Activated gamma-delta T cell treated with anti-CD3 and anti-CD28 coated beads, Interleukin-2, amount 50 U/mL, for 16 hours (primary cell): ENCODE measurements at regions not wholly inside any gene's neighbourhood (a gene's known extent, or its start where the extent isn't known, plus 50 kb on each side); places are given as distances from the start of the nearest gene placed in this dataset.
"Not testable (repeated sequence)": the region's sequence is repeated elsewhere in the genome, so short reads cannot be mapped to it uniquely, and the experiment has no call there.

Source experiments
- DNase-seq: peaks from one replicate; pipeline ENCODE4 v3.0.0-alpha.2; 2020; ENCODE audit warnings: low read depth

DNA sequence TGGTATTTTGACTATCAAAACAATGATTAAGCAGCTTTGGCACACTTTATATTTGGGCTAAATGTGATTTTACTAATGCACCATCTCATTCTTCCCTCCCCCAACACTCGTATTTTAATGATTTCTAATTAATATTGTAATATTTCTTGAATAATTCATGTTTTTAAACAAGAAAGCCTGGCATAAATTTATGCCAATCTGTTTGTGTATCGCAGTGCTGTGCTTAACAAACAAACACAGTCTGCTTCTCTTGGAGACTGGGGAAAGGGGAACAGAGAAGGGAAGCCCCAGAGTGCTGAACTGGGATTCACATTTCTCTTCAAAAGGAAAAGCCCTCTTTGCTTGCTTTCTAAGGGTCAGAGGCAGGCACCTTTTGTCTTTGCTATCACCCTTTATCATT is 496.9 kb upstream of the STXBP6 start:
- DNase-seq: no peak

DNA sequence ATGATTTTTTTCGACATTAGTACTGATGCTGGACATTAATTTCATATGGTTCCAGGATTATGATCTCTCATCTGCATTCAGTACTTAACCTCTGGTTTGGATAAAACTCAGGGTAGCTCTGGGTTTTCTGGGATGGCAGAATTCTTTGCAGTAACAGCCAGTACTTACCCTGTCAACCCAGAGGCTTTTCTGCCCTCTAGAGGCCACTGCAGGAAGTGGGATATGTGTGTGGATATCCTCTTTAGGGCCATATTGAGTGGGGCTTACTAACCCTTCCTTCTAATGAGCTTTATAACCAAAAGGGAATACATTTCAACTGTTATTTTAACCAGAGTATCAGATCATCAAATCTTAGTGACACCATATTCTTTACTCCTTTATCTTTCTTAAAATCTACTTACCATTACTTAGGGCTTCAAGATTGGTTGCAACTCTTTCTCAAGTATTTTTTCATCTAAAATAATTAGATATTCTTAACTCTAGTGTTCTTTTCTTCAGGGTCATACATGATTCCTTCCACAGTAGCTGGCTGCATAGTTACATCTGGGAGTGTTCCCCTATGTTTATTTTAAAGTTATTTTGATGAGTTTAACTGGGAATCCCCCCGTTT is 488.0 kb upstream of the STXBP6 start:
- no peak for DNase-seq

DNA sequence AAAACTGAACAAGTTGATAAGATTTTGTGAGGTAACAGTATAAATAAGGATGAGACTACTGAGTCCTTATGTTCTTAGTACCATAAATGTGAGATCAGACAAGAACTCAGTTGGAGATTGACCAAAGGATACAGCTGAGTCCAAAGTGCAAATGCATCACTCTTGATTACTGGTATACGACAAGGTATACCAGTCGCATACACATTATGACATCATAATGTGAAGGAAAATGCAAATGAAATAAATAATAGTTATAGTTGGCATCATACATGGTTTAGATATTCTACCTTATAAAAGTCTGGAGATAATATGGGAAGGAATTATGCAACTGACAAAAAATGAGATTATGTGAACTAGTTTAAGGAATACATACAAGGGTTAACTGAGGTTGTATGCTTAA is 476.3 kb upstream of the STXBP6 start:
- no peak for DNase-seq

DNA sequence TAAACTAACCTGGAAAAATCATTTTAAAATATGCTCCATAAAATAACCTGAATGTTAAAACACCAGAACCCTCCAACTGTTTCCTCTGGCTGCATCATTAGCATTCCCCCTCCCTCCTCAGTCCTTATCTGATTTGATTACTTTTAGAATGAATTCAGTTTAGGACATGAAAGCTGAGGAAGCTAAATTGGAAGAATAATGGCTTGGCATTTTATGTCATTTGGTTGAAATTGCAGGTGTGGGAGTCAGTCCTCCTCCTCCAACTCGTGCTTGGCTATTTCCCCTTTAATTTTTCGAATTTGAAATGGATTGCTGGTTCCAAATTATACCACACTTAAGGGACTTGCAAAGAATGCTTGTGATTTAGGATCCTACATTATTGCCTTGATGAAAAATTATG is 473.0 kb upstream of the STXBP6 start:
- no peak for DNase-seq

DNA sequence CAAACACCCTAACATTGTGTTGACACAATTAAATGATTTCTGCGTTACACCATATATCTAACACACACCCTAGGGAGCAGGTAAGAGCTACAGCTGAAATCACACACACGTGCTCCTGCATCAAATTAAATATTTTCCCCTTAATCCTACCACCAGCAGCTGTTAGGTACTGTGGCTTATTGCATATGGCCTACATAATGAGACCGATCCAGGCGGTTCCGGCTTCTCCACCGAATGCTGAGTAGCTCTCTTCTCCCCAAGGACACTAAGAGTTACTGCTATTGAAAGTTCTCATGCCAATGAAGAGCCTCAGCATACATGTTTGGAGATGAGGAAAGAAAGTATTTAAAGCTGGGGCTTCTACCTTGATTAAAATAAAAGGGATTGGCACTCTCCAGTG is 472.2 kb upstream of the STXBP6 start:
- DNase-seq: no peak

DNA sequence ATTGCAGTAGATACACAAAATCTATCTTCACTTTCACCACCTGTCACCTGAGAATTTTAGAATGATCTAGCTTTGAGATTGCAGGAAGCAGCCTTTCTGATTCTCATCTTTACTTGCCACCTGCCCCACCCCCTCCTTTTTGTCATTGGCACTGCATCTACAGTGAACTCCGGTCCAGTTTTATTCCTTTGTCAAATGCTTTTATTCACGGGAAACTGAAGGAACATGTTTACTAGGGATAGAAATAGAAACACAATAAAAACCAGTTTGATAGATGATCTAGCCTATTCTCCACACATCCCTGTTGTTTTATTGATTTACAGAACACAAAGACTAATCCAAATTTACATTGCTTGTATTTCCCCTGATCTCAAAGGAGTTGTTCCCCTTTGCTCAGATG is 471.7 kb upstream of the STXBP6 start:
- no peak for DNase-seq

DNA sequence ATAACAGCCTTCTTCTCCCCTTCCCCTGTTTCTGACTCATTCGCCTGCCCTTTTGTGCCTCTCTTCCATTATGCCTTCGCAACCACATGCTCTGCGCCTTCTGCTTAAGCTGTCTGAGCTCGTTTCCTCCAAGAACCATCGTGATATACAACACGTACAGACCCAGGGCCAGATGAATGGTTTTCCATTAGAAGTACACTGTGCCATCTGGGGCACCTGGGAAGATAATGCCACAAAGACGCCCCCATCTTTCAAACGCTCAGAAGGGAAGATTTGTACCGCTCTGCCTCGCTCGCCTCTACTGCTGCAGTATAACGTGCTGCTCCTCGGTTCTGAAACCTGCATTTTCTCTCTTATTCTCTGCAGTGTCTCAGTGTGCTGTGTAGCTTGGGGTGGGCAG is 470.9 kb upstream of the STXBP6 start:
- DNase-seq: no peak

DNA sequence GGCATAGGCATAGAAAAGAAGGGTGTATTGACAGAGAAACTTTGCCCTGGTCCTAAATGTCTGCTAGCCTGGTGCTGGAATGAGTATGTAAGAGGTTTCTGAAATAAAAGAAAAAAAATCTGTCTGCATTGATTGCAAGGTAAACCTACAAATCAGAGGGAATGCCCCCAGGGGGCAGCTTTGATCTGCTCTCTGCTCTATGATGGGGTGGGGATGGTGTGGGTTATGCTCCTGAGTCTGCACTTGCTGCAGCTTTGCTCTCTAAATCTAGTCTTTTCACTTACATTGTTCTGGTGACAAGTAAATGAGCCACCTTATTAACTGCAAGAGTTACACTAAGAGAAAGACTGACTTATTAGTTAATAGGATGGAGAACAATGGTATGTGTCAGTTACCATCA is 468.4 kb upstream of the STXBP6 start:
- no peak for DNase-seq

DNA sequence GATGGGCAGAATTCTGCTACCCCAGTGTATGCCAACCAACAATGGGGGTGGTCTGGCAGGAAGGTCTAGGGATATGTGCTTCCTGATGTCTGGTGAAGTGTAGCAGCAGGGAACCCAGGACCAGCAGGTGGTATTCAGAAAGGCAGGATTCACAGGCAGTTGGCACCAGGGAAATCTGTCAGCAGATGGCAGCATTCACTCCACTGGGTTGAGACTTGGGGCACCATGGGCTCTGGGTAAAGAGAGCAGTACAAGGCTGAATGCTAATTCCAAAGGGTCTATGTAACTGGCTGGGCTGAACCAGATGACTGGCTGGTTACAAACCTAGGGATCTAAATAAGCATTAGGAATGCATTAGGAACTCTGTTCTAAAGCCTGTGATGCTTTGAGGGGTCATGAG is 466.9 kb upstream of the STXBP6 start:
- no peak for DNase-seq

DNA sequence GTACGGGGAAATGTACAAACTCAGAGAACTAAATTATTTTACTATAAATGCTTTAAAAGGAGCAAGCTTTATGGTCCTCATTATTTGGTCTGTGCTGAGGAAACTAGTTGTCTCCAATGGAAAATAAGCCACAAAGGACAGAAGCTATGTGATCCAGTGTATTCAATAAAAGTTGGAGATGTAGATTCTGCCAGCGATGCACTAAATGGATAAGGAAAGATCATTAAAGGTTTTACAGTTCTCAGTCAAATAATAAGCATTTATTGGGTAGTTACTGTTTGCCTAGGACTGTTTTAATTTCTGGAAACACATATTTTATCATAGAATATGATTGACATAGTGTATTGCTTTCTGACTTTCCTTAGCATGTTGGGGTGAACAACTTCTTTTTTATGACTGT is 458.9 kb upstream of the STXBP6 start:
- no peak for DNase-seq

DNA sequence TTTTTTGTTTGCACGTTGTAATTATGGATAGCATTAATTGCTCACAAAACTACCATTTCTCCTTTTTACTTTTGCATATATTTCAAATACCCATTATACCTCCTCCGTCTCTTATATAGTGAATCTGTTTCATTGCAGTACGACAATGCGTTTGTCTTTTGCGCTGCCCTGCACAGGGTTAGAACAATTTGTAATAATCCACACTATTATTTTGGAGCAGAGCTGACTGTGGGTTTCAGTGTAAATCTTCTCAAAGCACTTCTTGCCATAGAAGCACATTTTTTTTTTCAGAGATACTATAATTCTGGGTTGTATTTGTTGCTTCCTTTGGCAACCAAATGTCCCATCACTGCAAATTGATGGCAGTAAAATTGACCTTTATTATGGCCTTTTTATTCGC is 451.8 kb upstream of the STXBP6 start:
- DNase-seq: no peak

DNA sequence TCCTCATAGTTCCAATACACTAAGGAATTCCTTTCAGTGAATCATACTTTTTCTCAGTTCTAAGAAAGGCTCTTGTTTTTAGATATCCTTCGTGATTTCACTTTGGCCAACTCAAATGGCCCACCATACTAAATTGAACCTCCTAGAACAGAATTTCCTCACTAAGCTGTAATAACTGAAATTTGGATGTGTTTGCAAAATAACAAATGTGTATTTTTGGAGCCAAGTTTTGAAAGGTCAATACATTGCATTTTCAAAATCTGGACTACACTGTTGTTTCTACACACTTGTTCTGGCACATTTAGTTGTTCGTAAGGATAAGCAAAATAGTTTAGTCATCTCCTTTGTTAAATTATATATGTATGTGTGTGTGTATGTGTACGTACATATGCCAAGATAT is 439.0 kb upstream of the STXBP6 start:
- DNase-seq: no peak

DNA sequence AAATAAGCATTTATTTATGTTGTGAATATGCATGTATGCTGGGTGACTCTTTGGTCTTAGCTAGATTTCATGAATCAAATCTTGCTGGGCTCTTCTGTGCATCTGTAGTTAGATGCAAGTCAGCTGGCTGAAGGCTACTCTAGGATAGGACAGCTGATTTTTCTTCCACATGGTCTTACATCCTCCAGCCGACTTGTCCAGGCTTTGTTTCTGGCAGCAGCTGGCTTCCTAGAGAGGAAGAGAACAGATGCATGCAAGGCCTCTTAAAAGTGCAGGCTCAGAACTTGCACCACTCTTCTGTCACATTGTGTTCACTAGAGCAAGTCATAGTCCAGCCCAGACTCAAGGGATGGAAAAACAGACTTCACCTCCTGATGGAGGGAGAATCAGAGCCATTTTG is 435.4 kb upstream of the STXBP6 start:
- no peak for DNase-seq

DNA sequence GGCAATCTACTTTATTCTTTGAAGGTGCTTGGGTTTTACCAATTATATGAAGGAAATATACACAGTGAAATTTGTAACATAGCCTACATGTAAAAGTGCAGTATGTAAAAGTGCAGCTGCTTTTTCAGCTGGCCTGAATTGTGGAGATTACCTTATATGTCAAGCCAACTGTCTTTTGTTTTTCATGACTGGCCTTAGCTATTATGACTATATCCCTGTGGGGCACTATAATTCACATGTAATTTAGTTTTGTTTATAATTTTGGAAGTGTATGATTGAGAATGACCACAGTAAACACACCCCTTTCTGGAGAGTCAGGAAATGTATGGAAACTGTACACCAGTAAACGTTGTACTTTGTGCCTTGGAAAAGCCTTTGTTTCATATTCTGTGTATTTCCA is 435.0 kb upstream of the STXBP6 start:
- DNase-seq: no peak

DNA sequence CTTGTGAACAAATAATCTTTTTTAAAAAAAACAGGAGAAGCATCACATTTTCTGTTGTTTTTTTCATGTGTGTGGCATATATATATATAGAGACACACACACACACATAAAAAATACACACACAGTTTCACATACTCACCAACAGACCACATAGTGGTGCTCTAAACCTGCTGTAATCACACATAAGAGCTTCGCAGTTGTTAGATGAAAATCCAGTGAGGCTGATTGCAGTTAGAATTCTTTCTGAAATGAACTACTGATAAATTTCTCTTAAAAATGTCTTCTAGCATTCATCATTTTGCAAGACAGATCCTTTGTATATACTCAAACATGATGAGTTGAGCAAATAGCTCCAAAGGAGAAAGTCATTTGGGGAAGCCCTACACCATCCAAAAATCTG is 434.3 kb upstream of the STXBP6 start:
- DNase-seq: no peak

DNA sequence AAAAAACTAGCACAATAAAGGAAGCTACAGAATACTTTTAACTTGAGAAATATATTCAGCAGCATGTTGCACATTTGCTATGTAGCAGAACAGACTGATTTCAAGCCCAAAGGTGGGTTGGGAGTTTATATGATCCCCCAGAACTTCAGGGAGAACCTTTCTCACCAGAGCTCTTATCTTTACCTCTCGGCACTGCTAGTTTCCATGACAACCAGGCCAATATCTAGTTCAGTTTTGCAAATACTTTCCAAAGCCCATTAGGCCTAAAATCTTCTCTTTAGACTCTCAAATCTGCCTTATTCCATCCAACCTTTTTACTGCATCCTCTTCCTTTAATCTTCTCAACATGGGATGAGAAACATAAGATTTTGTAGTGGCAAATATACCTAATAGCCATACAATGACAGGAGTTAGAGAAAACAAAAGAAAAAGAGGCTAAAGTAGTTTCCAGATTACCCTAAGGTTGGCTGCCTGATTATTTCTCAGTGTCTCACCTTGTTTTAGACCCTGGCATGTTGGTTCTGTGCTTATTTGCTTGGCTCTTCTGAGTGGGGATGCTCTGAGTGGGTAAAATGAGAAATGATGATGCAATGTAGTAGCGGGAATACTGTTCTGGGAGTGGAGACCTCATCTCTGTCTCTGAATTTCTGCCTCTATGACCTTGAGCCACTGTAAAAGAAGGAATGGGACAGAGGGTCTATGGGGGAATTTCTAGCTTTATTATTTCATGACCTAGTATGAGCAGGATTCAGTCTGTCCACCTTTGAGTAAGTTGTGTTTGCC is 427.6 kb upstream of the STXBP6 start:
- DNase-seq: no peak

DNA sequence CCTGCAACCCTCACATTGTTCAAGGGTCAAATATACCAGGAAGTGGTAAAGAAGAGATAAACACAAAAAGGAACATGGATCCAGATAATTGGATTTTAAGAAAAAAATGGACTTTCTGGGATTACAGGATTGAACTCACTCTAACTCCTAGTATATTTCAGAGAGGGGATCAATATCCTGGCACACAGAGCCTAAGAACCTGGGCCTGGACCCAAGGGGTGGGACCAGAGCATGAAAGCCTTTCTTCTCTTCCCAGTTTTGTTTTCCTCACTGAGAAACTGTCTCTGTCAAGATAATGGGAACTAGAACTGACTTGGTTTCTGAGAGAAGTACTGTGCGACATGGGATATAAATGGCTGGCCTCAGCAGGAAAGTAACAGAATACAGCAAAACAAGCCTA is 422.8 kb upstream of the STXBP6 start:
- no peak for DNase-seq

DNA sequence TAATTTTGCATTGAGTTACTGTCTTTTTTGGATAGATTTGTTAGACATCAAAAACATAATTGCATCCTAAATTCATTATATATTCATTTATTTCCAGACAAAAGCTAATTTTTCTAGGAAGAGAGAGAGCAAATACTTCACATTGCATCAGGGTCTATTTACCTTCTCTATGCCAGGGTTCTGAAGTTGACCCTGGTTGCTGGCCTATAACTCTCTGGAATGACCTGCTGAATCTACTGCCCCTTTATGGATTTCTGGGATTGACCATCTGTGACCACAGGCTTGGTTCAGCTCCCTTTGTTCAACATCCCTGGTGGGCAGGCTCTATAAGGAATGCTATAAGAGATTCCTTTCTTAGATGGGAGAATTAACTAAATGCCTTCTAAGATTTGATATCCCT is 414.8 kb upstream of the STXBP6 start:
- DNase-seq: no peak

DNA sequence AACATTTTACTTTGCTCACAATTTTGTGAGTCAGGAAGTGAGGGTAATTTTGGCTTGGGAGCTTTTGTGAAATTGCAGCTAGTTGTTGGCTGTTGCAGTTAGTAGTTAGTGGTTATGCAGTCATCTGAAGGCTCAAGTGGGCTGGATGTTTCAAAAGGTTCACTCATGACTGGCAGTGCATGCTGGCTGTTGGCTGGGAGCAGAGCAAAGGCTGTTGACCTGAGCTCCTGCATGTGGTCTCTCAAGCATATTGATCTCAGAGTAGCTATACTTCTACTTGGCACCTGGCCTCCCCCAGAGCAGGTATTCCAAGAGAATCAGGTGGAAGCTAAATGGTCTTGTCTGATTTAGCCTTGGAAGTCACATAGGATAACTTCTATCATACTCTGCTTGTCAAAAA is 414.1 kb upstream of the STXBP6 start:
- no peak for DNase-seq

DNA sequence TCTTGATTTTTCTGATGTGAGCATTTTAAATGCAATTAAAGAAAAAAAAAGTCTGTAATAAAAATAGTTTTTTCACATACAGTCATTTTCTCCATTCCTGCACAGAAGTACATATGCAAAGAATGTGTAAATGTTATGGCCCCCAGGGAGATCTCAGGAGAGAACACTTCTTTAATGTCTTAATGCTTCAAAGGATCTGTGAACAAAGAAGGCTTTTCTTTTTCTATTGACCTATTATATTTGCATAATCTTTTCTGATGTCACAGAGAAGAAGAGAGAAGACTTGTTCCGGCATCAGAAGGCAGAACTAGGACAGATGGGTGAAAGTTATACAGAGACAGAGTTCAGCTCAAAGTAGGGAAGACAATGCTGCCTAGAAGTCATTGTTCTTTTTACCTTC is 413.5 kb upstream of the STXBP6 start:
- no peak for DNase-seq

DNA sequence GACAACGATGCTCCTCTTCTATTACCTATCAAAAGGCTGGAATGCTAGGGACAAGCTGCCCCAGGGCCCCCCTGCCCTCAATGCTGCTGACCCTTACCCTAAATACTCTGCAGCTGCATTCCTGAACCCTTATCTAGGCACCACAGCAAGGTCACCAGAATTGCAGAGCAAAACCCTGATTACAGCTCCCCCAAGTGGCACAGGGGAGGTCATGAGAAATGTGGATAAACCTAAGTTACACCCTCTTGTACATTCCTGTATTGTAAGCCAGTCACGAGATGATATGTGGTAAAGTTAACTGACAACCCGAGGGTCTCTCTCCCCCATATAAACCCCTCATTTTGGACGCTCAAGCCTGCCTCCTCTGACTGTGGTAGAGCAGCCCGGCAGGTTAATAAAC is 411.8 kb upstream of the STXBP6 start:
- DNase-seq: no peak

DNA sequence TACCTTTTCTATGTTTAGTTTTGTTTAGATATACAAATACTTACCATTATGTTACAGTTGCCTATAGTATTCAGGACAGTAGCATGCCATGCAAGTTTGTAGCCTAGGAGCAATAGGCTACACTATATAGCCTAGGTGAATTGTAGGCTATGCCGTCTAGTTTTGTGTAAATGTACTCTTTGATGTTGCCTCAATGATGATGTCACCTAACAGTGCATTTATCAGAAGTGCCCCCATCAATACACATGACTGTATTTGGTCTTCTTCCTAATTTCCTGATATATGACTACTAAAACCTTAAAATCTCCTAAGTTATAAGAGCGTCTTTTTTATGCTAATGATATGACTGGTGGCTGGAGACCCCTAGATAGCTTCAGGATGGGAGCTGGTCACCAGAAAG is 394.4 kb upstream of the STXBP6 start:
- no peak for DNase-seq

DNA sequence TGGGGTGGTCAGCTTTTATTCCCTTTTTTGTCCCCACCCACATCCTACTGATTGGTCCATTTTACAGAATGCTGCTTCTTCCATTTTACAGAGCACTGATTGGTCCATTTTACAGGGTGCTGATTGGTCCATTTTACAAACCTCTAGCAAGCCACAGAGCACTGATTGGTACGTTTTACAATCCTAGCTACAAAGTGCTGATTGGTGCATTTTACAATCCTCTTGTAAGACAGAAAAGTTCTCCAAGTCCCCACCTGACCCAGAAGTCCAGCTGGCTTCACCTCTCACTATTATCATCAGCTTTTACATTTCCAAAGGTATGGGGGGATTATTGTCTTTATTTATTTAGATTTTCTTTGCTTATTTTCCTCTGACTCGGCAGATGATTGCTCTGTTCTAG is 390.4 kb upstream of the STXBP6 start:
- DNase-seq: not testable (repeated sequence)

DNA sequence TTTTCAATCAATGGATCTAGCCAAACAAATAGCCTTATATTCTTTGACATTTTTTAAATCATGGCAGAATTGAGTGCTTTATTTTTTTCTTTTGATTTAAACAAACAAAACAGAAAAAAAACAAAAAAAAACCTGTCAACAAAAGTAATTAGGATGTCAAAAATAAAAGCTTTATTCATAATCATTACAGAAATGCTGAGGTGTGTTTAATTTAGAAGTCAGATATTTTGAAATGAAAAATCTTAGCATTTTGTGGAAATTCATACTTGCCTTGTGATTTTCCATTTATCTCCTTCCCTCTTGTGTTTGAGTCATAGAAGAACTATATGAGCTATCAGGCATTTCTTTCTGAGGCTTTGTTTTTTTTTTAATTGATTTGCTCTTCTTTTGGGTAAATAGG is 387.0 kb upstream of the STXBP6 start:
- DNase-seq: no peak
